ENCODE measurements at regions not wholly inside any gene's neighbourhood (a gene's known extent, or its start where the extent isn't known, plus 50 kb on each side); places are given as distances from the start of the nearest gene placed in this dataset.

DNA sequence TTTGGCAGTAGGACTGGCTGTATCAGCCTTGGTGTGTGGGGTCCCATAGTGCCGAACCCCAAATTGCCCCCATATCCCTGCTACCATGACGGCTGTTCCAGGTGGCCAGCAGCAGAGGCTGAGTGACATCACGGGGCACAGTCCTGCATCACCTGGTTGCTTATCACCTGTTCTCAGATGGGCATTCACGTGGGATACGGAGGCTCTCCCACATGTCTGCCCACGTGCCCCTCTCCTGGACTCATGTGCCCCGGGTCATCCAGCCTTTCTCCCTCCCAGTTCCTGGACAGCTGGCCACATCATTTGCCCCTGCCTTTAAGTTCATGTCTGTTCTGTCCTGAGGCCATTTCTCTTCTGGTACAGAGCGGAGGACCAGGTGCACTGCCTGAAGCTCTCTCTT lies 431.0 kb upstream of the B3GAT1 start:
- TF ChIP-seq TARDBP (IDR thresholded peaks at IDR 0.05) (no peak), SUZ12 (IDR thresholded peaks at IDR 0.05) (no peak), HDGF (IDR thresholded peaks at IDR 0.05; ENCODE audit: borderline replicate concordance) (no peak), BHLHE40 (IDR thresholded peaks at IDR 0.05; ENCODE audit: borderline replicate concordance) (no peak), ARNT (IDR thresholded peaks at IDR 0.05) (no peak), NFRKB (IDR thresholded peaks at IDR 0.05) (no peak), SP1 (IDR thresholded peaks at IDR 0.05) (no peak), FOXM1 (IDR thresholded peaks at IDR 0.05; ENCODE audit: borderline replicate concordance) (no peak), CTBP1 (IDR thresholded peaks at IDR 0.05; ENCODE audit: borderline replicate concordance) (no peak), L3MBTL2 (conservative IDR thresholded peaks at IDR 0.05) (no peak), FOXA1 (IDR thresholded peaks at IDR 0.05) (no peak)
